GM10266 (cell line): ENCODE measurements at regions not wholly inside any gene's neighbourhood (a gene's known extent, or its start where the extent isn't known, plus 50 kb on each side); places are given as distances from the start of the nearest gene placed in this dataset.

Experiments
- DNase-seq: peaks from one replicate; pipeline ENCODE4 v3.0.0; 2012; ENCODE audit errors: extremely low spot score
- CTCF ChIP-seq: IDR thresholded peaks from 2 replicates; pipeline ENCODE4 v1.5.1; 2012; ENCODE audit warnings: mild to moderate bottlenecking, low read depth; ENCODE audit not compliant: control insufficient read depth, insufficient read depth; ENCODE audit errors: missing control alignments

DNA sequence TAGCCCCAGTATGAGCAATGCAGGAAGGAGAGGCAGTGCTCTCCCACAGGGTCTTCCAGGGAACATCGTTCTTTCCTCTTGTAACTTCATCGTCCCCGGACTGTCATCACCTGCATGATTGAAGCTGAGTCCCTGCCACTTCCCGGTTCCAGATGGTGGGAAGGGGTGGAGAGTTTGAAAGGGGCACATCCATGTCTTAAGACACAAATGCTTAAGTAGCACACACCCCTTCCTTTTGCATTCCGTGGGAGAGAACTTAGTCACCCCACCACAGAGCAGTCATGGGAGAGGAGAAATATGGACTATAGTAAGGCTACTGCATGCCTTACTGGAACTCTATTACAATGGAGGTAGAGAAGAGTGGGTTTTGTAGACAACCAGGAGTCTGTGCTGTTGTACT is 165.3 kb upstream of the GAS1 start:
- no peak for TF ChIP-seq CTCF
- DNase-seq, result no peak

GRCh38 chr9:87113874-87114273 is 166.6 kb upstream of the GAS1 start:
- no peak for DNase-seq

GRCh38 chr9:87115785-87116184 is 168.5 kb upstream of the GAS1 start:
- DNase-seq, result no peak
- TF ChIP-seq CTCF, result no peak

More at GRCh38 chr9:87113874-87114273, 166.6 kb upstream of the GAS1 start:
- TF ChIP-seq CTCF, result no peak

DNA sequence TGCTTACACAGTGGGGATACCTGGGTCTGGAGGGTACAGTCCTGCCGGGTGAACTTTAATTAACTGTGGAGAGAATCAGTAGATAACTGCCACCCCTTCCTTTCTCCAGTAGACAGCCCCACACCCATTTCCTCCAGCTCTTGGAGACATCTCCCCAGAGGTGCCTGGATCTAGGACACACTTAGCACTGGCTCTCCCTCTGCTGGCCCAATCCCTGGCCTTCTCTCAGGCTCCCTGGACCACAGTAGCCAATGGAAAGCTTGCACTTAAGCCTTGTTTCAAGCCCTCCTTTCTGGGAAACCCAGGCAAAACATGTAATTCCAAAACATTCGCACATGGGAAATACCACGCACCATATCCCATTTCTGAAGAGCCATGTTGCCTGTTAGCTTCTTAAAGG is 169.2 kb upstream of the GAS1 start:
- DNase-seq, result no peak

GRCh38 chr9:87118594-87118993 is 171.3 kb upstream of the GAS1 start:
- DNase-seq, result no peak
- TF ChIP-seq CTCF, result no peak

More for the DNA sequence above, 169.2 kb upstream of the GAS1 start:
- TF ChIP-seq CTCF, result no peak

DNA sequence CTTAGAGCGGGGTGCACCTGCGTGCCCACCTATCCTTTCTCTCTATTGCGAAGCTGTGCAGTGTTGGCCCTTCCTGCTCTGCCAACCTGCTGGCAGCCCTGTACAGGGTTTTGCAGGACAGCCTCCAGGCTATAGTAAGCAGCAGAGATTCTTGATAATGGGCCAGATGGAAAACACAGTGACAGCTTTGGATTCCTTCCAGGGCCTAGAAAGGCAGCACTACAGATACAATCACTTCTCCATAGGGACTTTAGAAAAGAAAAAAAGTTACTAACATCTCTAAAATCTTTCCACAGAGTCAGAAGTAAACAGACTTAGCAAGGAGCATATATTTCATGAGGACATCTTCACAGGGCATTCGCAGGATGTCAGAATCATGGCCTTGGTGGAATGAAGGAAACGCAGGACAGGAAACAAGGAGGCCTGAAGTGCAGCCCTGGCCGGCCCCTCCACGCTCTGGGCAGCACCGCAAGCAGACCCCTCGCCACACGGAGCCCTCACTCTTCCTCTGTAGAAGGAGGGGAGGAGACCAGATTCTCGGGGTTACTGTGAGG is 172.1 kb upstream of the GAS1 start:
- no peak for DNase-seq

More for the DNA sequence above, 172.1 kb upstream of the GAS1 start:
- TF ChIP-seq CTCF, result no peak
